ENCODE measurements at regions not wholly inside any gene's neighbourhood (a gene's known extent, or its start where the extent isn't known, plus 50 kb on each side); places are given as distances from the start of the nearest gene placed in this dataset.

DNA sequence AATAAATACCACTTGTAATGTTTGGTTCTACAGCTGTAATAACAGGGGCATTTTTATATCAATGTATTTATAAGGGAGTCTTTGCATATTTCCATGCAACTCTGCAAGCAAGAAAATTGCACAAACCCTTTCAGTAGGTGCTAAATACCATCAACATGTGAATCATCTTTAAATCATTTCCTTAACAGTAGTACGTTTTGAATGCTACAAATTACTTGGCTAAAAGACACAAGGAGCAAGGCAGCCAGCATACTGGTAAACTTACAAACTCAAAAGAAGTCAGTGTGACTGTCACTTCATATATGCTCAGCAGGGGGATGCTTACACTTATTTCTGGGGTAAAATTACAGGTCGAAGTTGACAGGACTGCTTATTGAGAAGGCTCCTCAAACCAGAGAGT is 402.4 kb downstream of the EFNB2 start:
- no peak for DNase-seq (ENCODE audit: low read depth in 2 of 2)

DNA sequence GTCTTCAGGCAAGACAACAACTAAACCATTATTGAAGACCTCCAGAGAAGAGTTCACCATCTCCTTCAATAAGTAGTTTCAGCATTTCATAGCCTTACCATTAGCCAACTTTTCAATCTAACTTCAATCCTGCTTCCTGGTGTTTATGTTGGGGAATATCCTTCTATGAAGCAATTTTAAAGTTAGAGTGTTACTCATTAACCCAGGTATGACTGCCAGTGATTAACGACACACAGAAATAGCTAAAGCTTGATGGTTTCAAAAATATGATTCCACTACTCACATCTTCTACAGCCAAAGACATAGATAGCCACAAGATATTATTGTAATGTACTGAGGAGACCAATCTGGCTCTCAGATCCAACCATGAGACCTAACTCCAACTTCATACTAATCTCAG is 403.2 kb downstream of the EFNB2 start:
- no peak for DNase-seq (ENCODE audit: low read depth in 2 of 2)

DNA sequence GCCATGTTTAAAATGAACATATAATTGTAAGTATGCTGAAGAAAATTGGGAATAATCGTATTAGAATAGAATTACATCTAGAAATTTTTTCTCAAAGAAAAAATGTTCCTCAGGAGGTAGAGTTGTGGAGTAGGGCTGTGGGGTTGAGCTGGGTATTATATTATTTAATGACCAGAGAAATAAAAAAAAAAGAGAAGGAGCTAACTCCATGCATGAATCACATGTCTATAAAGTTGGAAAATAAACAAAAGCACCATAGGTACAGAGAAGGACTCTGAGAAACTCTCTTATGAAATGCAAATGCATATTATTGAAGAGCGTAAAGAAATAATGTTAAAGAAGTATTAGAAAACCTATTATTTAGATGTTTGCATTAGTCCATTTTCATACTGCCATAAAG is 405.5 kb downstream of the EFNB2 start:
- no peak for DNase-seq (ENCODE audit: low read depth in 2 of 2)

GRCh38 chr13:106129273-106129672 is 406.2 kb downstream of the EFNB2 start:
- no peak for DNase-seq (ENCODE audit: low read depth in 2 of 2)

- no peak for DNase-seq (ENCODE audit: low read depth in 2 of 2)
These were observed 413.2 kb downstream of the EFNB2 start for GRCh38 chr13:106122234-106122633.

DNA sequence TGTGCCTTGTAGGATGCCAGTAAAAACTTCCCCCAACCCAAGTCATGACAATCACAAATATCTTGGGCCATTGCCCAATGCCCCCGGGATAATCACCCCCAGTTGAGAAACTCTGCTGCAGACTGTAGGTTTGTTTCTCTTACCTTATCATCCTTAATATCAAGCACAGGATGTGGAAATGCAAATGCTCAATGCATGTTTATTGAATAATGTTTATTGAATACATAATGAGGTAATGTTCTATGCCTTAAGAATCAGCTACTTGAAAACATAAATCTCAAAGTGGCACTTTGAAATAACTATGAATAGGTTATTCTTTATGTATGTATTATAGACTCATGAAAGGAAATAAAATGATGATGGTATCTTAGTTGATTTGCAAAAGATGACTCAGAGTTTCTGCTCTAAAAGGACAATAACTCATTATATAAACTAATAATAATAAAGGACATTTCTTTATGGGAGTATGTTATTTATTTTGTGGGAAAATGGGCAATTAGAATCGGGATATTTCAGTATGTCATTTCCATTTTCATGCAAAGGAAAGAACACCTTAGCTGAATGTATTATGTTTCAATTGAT is 414.2 kb downstream of the EFNB2 start:
- DNase-seq (ENCODE audit: low read depth in 2 of 2) = no peak

GRCh38 chr13:106118996-106119395 is 416.5 kb downstream of the EFNB2 start:
- DNase-seq (ENCODE audit: low read depth in 2 of 2) = no peak

DNA sequence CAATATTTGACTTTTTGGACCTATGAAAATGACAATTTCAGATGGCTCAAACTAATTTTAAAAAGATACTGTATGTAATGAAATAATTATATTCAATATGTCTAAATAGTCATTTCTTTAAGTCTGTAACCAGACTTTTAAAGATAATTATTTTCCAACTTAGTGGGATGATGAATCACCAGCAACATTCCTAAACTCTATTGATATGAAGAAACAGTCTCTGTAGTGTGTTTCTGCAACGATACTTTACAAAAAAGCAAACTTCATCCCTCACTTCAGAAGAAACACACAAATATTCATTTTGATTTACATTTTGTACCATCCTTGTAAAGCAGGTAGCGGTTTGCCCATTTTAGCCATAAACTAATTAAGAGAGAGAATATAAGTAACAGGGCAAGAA is 417.4 kb downstream of the EFNB2 start:
- no peak for DNase-seq (ENCODE audit: low read depth in 2 of 2)

DNA sequence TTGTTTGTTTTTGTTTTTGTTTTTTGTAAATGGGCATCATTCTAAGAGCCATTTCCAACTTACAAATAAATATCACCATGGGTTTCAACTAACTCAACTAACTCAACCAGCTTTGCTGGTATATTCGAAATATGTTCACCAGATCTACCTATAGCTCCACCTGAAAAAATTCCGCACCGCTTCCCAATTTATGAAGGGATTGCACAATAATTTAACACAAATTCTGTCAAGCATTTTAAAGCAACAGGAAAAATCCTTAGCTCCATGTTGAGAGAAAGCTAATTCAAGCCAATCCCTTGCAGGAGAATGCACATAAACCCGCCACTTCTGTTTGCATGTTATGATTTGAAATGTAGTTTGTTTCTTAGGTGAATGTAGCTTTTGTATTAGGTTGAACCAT is 417.8 kb downstream of the EFNB2 start:
- no peak for DNase-seq (ENCODE audit: low read depth in 2 of 2)

DNA sequence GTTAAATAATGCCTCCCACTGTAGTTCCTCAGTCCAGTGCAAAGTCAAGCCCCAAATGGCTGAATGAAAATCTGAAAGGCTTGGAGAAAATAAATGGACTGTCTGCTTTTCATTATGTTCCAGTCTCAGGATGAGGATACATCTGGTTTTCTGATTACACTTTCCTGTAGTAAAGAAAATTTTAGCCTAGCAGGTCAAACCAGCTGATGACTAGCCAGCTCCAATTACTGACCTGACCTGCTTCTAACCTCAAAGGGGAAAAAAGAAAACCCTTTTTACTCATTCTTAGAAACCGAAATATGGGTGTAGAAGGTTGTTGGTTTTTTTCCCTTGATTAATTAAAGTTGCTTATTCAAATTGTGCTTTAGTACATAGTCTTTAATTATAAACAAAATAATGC is 418.4 kb downstream of the EFNB2 start:
- DNase-seq (ENCODE audit: low read depth in 2 of 2) = no peak

DNA sequence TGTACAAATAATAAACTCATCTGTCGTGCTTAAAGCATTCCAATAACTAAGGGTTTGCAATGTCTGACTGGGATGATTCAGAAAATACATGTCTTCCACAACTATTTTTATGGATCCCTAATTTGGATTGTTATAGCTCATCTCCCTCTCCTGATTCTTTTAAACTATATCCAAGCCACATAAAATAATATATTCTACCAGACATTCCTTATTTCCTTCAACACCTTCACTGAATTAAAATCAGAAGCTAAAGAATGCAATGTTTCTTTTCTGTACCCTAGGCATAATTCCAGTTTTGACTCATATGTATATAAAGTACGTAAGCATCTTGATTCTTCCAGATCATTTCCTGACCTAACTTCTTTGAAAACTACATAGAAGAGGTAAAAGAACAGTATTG is 420.4 kb downstream of the EFNB2 start:
- DNase-seq (ENCODE audit: low read depth in 2 of 2) = no peak

- DNase-seq (ENCODE audit: low read depth in 2 of 2) = no peak
These were observed 421.7 kb downstream of the EFNB2 start for GRCh38 chr13:106113796-106114195.

- DNase-seq (ENCODE audit: low read depth in 2 of 2) = no peak
These were observed 423.3 kb downstream of the EFNB2 start for GRCh38 chr13:106112191-106112590.

- DNase-seq (ENCODE audit: low read depth in 2 of 2) = no peak
These were observed 425.1 kb downstream of the EFNB2 start for GRCh38 chr13:106110241-106110855.

DNA sequence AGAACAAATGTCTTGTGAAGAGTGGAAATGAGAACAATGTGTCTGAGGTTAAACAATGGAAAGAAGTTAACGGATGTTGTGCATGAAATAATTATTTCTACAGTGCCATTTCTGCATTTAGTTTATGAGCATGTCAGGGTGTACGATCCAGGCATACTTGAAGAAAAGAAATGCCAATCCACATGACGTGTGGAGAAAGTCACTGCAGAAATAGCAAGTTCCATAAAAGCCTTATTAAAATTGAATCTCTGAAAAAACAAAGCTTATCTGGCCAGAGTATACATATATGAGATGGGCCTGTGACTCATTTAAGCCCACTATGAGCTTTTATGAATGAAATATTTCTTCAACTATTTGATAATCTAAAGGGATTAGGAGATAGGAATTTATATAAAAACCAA is 426.1 kb downstream of the EFNB2 start:
- no peak for DNase-seq (ENCODE audit: low read depth in 2 of 2)

GRCh38 chr13:106108346-106108745 is 427.1 kb downstream of the EFNB2 start:
- DNase-seq (ENCODE audit: low read depth in 2 of 2) = no peak

GRCh38 chr13:106107061-106107460 is 428.4 kb downstream of the EFNB2 start:
- no peak for DNase-seq (ENCODE audit: low read depth in 2 of 2)

- no peak for DNase-seq (ENCODE audit: low read depth in 2 of 2)
These were observed 430.3 kb downstream of the EFNB2 start for GRCh38 chr13:106105153-106105552.

DNA sequence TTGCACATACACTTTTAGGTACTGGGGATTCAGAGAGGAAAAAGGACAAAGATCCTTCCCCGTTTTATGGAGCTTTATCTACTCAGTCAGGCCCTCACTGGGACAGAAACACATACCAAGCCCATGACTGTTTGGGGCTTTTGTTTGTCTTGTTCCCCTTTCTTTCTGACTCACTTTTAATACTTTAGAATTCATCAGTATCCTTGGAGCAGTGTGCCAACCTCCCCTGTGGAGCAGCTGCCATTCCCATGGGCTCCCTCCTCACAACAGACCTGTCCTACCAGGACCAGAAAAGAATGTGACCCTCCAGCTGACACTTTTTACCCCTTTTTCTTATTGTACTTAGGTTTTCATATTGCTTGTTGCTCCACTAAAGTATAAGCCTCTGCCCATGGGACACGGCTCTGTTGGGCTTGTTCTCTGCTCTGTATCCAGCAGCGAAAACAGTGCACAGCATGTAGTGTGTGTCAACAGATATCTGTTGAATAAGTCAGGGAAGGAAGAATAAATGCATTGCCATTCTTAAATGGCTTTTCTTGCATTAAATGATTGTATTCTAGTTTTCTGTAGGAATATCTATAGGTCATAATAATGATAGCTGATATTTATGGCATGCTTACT is 431.1 kb downstream of the EFNB2 start:
- DNase-seq (ENCODE audit: low read depth in 2 of 2) = no peak

DNA sequence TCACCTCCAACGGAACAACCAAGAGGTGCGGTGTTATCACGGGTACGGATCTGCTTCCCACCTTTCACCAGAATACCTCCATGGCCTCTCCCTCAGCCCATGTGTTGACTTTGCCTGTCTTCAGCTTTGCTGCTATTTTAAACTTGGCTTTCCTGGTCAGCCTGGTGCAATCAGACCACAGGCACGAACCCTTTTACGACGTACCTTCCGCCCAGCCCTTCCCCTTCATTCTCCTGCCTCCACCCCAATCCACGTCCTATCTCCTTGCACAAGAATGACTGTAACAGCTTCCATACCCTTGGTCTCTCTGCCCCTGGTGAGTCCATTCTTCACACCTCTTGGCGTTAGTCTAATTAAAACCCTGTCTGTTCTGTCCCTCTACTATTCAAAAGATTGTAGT is 431.7 kb downstream of the EFNB2 start:
- no peak for DNase-seq (ENCODE audit: low read depth in 2 of 2)

DNA sequence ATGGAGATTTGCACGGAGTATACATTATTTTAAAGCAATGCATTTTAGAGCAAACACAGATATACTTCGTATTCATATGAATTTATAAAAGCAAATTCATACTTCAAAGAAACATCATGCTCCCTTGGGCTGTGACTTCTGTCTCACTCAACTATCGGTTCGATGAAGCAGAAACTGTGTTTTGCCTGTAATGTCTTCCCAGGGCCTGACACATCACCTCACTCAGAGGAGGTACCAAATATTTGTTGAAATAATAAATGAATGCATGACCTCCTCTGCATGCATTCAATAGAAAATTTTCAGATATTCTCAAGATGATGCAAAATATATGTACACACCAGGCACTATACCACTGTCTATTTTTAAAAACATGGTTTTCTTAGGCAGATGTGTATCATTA is 432.7 kb downstream of the EFNB2 start:
- no peak for DNase-seq (ENCODE audit: low read depth in 2 of 2)

DNA sequence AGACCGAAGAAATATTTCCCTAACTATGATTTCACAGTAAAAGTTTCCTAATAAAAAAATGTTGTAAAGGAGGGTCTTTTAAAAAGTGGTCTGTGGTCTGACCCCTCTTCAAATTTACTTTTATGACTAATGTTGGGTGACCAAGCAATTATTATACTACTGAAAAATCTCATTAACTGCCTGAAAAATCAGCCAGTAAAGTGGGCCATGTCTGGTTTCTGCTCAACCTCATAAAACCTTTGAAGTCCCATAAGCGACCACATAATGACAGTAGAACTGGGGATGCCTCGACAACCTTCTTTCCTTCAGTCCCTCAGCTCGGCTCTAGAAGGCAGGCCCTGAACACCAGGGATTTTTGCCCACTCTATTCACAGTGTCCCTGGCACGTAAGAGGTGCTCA is 434.3 kb downstream of the EFNB2 start:
- no peak for DNase-seq (ENCODE audit: low read depth in 2 of 2)

DNA sequence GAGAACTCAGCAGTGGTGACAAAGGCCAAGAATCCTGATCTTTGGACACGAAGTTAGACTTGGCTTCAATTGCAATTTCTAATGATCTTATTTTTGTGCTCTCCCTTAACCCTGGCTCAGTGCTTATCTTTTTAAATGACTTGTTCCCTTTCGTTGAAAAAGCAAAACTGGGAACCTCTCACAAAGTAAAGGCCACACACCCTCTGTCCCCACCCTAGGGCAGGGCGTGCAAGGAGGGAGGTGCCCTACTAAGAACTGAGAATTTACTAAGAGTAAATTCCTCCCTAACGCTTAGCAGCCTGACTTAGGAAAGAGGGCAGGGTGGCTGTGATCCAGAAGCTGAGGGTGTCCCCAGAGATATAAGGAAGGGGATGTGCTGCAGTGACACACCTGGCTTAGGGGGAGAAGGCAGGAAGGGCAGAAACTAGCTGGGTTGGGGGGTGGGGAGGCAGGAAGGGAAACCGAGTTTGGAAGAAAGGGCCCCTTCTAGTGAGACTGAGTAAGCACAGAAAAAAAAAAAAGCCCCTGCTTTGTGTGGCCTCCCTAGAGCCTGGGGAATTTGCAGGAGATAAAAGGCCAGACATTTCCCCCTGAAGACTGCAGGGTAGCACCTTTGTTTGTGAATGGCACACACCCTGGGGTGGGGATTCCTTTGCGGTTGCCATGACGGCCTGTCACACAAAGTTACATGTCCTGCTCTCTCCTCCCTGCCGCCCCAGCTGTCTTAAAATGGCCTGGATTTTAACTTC is 435.1 kb downstream of the EFNB2 start:
- no peak for DNase-seq (ENCODE audit: low read depth in 2 of 2)

Data from stimulated activated CD4-positive, alpha-beta T cell treated with anti-CD3 and anti-CD28 coated beads, Interleukin-12 subunit alpha, Interleukin-12 subunit beta, amount 100 ng/mL, for 24 hours (primary cell).